ENCODE measurements at regions not wholly inside any gene's neighbourhood (a gene's known extent, or its start where the extent isn't known, plus 50 kb on each side); places are given as distances from the start of the nearest gene placed in this dataset.

GRCh38 chr1:213366141-213366831 is 315.2 kb downstream of the RPS6KC1 start:
- POLR2A ChIA-PET = no interaction called here

GRCh38 chr1:213369465-213369864 is 318.4 kb downstream of the RPS6KC1 start:
- intact Hi-C loops (cut with micrococcal nuclease; ENCODE audit: unreplicated experiment) = no loop called here
- TF ChIP-seq REST (IDR thresholded peaks at IDR 0.05; ENCODE audit: insufficient read depth in 1 of 2, low read depth in 2 of 2, low read length in 1 of 2) = no peak
- no peak for TF ChIP-seq POLR2AphosphoS5 (IDR thresholded peaks at IDR 0.05; ENCODE audit: low read depth, low read length)
- no peak for TF ChIP-seq CTCF (IDR thresholded peaks at IDR 0.05)
- no peak for TF ChIP-seq TCF7L2 (IDR thresholded peaks at IDR 0.05; ENCODE audit: low read depth, low read length)
- TF ChIP-seq SIN3A (IDR thresholded peaks at IDR 0.05; ENCODE audit: borderline replicate concordance, insufficient read depth, low read depth, low read length) = no peak
- no peak for DNase-seq (ENCODE audit: low read depth, low spot score)
- Histone ChIP-seq H3K4me1 (ENCODE audit: control insufficient read depth, insufficient read depth, low read length) (no peaks in the 10 kb centered on the region), H3K36me3 (ENCODE audit: control insufficient read depth, insufficient read depth, low read length) (no peaks in the 10 kb centered on the region), H3K9me3 (ENCODE audit: control insufficient read depth, insufficient read depth, low read depth, low read length) (no peaks in the 10 kb centered on the region), H3K27ac (ENCODE audit: low read length) (no peak overlapping the region), H3K4me3 (ENCODE audit: low read depth in 2 of 2, low read length in 2 of 2) (no peak overlapping the region), H3K27me3 (ENCODE audit: control insufficient read depth, insufficient read depth, low read length) (0 out of 2 replicates have a peak, but pooled peaks cover 2% of the 10 kb centered on the region)
- no peak for ATAC-seq
- in situ Hi-C loops (cut with HindIII; ENCODE audit: low pct_unique_long_range_greater_than_20kb, low sequenced_read_pairs) = no loop called here
- CTCF ChIA-PET = no interaction called here
- BruUV-seq (replicated peaks) = no TSS peak
- POLR2A ChIA-PET = no interaction called here

More at GRCh38 chr1:213366141-213366831, 315.2 kb downstream of the RPS6KC1 start:
- H3K27me3 ChIP-seq (ENCODE audit: control insufficient read depth, insufficient read depth, low read length) = 0 out of 2 replicates have a peak, but pooled peaks cover 2% of the 10 kb centered on the region
- no TSS peak for BruUV-seq (replicated peaks)
- CTCF ChIA-PET = no interaction called here
- in situ Hi-C loops (cut with HindIII; ENCODE audit: low pct_unique_long_range_greater_than_20kb, low sequenced_read_pairs) (no loop called here), intact Hi-C loops (cut with micrococcal nuclease; ENCODE audit: unreplicated experiment) (no loop called here)
- no peaks in the 10 kb centered on the region for H3K4me1 ChIP-seq (ENCODE audit: control insufficient read depth, insufficient read depth, low read length)
- no peak for DNase-seq (ENCODE audit: low read depth, low spot score)
- H3K27ac ChIP-seq (ENCODE audit: low read length) = no peak overlapping the region
- no peak for TF ChIP-seq TCF7L2 (IDR thresholded peaks at IDR 0.05; ENCODE audit: low read depth, low read length)
- TF ChIP-seq REST (IDR thresholded peaks at IDR 0.05; ENCODE audit: insufficient read depth in 1 of 2, low read depth in 2 of 2, low read length in 1 of 2) = no peak
- TF ChIP-seq CTCF (IDR thresholded peaks at IDR 0.05) = no peak
- no peak for TF ChIP-seq POLR2AphosphoS5 (IDR thresholded peaks at IDR 0.05; ENCODE audit: low read depth, low read length)
- no peak for TF ChIP-seq SIN3A (IDR thresholded peaks at IDR 0.05; ENCODE audit: borderline replicate concordance, insufficient read depth, low read depth, low read length)
- no peak for ATAC-seq
- H3K4me3 ChIP-seq (ENCODE audit: low read depth in 2 of 2, low read length in 2 of 2) = no peak overlapping the region
- no peaks in the 10 kb centered on the region for H3K9me3 ChIP-seq (ENCODE audit: control insufficient read depth, insufficient read depth, low read depth, low read length)
- H3K36me3 ChIP-seq (ENCODE audit: control insufficient read depth, insufficient read depth, low read length) = no peaks in the 10 kb centered on the region

All from Panc1 (cell line).